GM12878 (cell line): ENCODE measurements at regions not wholly inside any gene's neighbourhood (a gene's known extent, or its start where the extent isn't known, plus 50 kb on each side); places are given as distances from the start of the nearest gene placed in this dataset.

Experiments
- ATAC-seq: fragments of 200-7000 bp; cut with Tn5 transposase; 3 replicates; pipeline ENCODE4 v1.9.1; 2020; ENCODE audit warnings: mild to moderate bottlenecking, moderate library complexity
- BruUV-seq: library from RNA; stranded (reverse); fragments of 400-500 nt; replicated peaks from 2 replicates; lab custom pipeline; 2021; lab: Mats Ljungman, UMichigan
- CTCF ChIA-PET: fragments of 300-600 bp; sonication (Branson Sonifier 250); formaldehyde crosslinking; extraction: SDS; loops from one replicate; lab custom pipeline; 2021; ENCODE audit warnings: inconsistent platforms; lab: Yijun Ruan, JAX
- POLR2A ChIA-PET: fragments of 350-600 bp; formaldehyde crosslinking; extraction: SDS; loops from one replicate; lab custom pipeline; 2021; ENCODE audit warnings: inconsistent platforms; lab: Charles Lee
- RAD21 ChIA-PET: fragments of 300-600 bp; sonication (Branson Sonifier 250); formaldehyde crosslinking; loops from one replicate; lab custom pipeline; 2023; ENCODE audit warnings: antibody characterized with exemption; ENCODE audit not compliant: unreplicated experiment; lab: Charles Lee
- SMC1A ChIA-PET: fragments of 300-600 bp; sonication (Branson Sonifier 250); formaldehyde crosslinking; loops from one replicate; lab custom pipeline; 2023; ENCODE audit not compliant: unreplicated experiment, uncharacterized antibody; lab: Charles Lee
- DNase-seq: peaks from one replicate; pipeline ENCODE4 v3.0.0-alpha.2; 2011; ENCODE audit warnings: low read depth, low spot score
- FAIRE-seq: peaks from 3 replicates; lab custom pipeline; 2011; peaks lifted over from hg19 to GRCh38; lab: Jason Lieb, UNC
- H2AFZ ChIP-seq: 2 replicates; pipeline ENCODE4 v1.6.0; 2011; ENCODE audit warnings: low read depth, low read length, control low read depth; ENCODE audit not compliant: control insufficient read depth
- H3K27ac ChIP-seq: 2 replicates; pipeline ENCODE4 v1.5.1; 2011; ENCODE audit warnings: control low read depth; ENCODE audit not compliant: control insufficient read depth, insufficient read depth
- H3K27me3 ChIP-seq, 2 experiments: replicated peaks in 1 of 2; 2 replicates each; pipeline versions ENCODE4 v1.6.0 to v1.6.1; 2011; ENCODE audit warnings: low read length in 1 of 2; ENCODE audit not compliant: control insufficient read depth in 2 of 2, insufficient read depth in 2 of 2
- H3K36me3 ChIP-seq, 2 experiments: 2 replicates each; pipeline ENCODE4 v1.5.1; 2011; ENCODE audit warnings: low read length in 1 of 2; ENCODE audit not compliant: control insufficient read depth in 2 of 2, insufficient read depth in 2 of 2
- H3K4me1 ChIP-seq: 2 replicates; pipeline ENCODE4 v1.6.1; 2011; ENCODE audit warnings: mild to moderate bottlenecking, low read length, moderate library complexity, mixed read lengths; ENCODE audit not compliant: control insufficient read depth, insufficient read depth
- H3K4me2 ChIP-seq: 2 replicates; pipeline ENCODE4 v1.6.0; 2011; ENCODE audit warnings: control low read depth; ENCODE audit not compliant: control insufficient read depth, insufficient read depth
- H3K4me3 ChIP-seq: fragments of 200-600 bp; sonication (generic); 2 replicates; pipeline ENCODE4 v1.5.1; 2016
- H3K79me2 ChIP-seq: 2 replicates; pipeline ENCODE4 v1.6.0; 2011; ENCODE audit warnings: low read length; ENCODE audit not compliant: control insufficient read depth, insufficient read depth
- H3K9ac ChIP-seq: 2 replicates; pipeline ENCODE4 v1.8.0; 2011; ENCODE audit warnings: low read length, control low read depth, mixed read lengths; ENCODE audit not compliant: control insufficient read depth, insufficient read depth
- H3K9me3 ChIP-seq: replicated peaks from 3 replicates; pipeline ENCODE4 v1.5.1; 2011; ENCODE audit warnings: mild to moderate bottlenecking, low read length; ENCODE audit not compliant: control insufficient read depth, insufficient read depth
- H4K20me1 ChIP-seq: 2 replicates; pipeline ENCODE4 v1.6.0; 2011; ENCODE audit not compliant: control insufficient read depth, insufficient read depth
- E4F1 ChIP-seq: fragments of 450-650 bp; IDR thresholded peaks from 2 replicates; pipeline ENCODE4 v1.6.1; 2018; ENCODE audit warnings: borderline replicate concordance, mild to moderate bottlenecking; ENCODE audit not compliant: partially characterized antibody
- FOXK2 ChIP-seq: fragments of 450-650 bp; IDR thresholded peaks from 2 replicates; pipeline ENCODE4 v1.6.1; 2017; ENCODE audit warnings: mild to moderate bottlenecking, moderate library complexity
- HDGF ChIP-seq: fragments of 450-650 bp; IDR thresholded peaks from 2 replicates; pipeline ENCODE4 v1.6.1; 2016; ENCODE audit warnings: antibody characterized with exemption
- LARP7 ChIP-seq: fragments of 450-650 bp; IDR thresholded peaks from 2 replicates; pipeline ENCODE4 v1.6.1; 2017; ENCODE audit warnings: mild to moderate bottlenecking
- MEF2B ChIP-seq: fragments of 450-650 bp; IDR thresholded peaks from 2 replicates; pipeline ENCODE4 v1.6.1; 2018; ENCODE audit warnings: mild to moderate bottlenecking, moderate library complexity; ENCODE audit not compliant: partially characterized antibody, poor library complexity, severe bottlenecking
- MYB ChIP-seq: fragments of 150-350 bp; IDR thresholded peaks from 2 replicates; pipeline ENCODE4 v1.6.1; 2014; ENCODE audit warnings: mild to moderate bottlenecking, low read depth, low read length, borderline replicate concordance
- NFIC ChIP-seq: IDR thresholded peaks from 2 replicates; pipeline ENCODE4 v1.6.1; 2012; ENCODE audit warnings: low read depth, mild to moderate bottlenecking, inconsistent platforms, low read length, moderate library complexity
- RAD21 ChIP-seq: IDR thresholded peaks from 2 replicates; pipeline ENCODE4 v1.6.1; 2011; ENCODE audit warnings: mild to moderate bottlenecking, low read depth, low read length, moderate library complexity; ENCODE audit not compliant: insufficient read depth
- SIN3A ChIP-seq: IDR thresholded peaks from 2 replicates; pipeline ENCODE4 v1.6.1; 2012; ENCODE audit warnings: low read depth, low read length, improper control_type of control experiment
- SIX5 ChIP-seq: IDR thresholded peaks from 2 replicates; pipeline ENCODE4 v1.6.1; 2011; ENCODE audit warnings: mild to moderate bottlenecking, low read depth, low read length, moderate library complexity; ENCODE audit not compliant: severe bottlenecking
- SKIL ChIP-seq: fragments of 450-650 bp; IDR thresholded peaks from 2 replicates; pipeline ENCODE4 v1.6.1; 2017; ENCODE audit warnings: mild to moderate bottlenecking, low read depth, inconsistent platforms; ENCODE audit not compliant: poor library complexity, severe bottlenecking
- STAT3 ChIP-seq: IDR thresholded peaks from 2 replicates; pipeline ENCODE4 v1.6.1; 2011; ENCODE audit warnings: low read depth, low read length, improper control_type of control experiment
- SUZ12 ChIP-seq: fragments of 200-600 bp; sonication (generic); IDR thresholded peaks from one replicate; pipeline ENCODE4 v1.6.1; 2018; ENCODE audit warnings: antibody characterized with exemption, mild to moderate bottlenecking; ENCODE audit not compliant: unreplicated experiment
- TARDBP ChIP-seq: IDR thresholded peaks from 2 replicates; pipeline ENCODE4 v1.6.1; 2016; ENCODE audit warnings: borderline replicate concordance
- TCF12 ChIP-seq: IDR thresholded peaks from 2 replicates; pipeline ENCODE4 v1.6.1; 2011; ENCODE audit warnings: low read depth, mild to moderate bottlenecking, low read length
- ZNF384 ChIP-seq: IDR thresholded peaks from 2 replicates; pipeline ENCODE4 v1.6.1; 2012; ENCODE audit warnings: low read depth, mild to moderate bottlenecking, low read length, improper control_type of control experiment, borderline replicate concordance
- WGBS: methylation state at CpG from one replicate; pipeline ENCODE4 v1.1.6; 2016; ENCODE audit warnings: low lambda C conversion rate; ENCODE audit not compliant: insufficient replicate concordance, insufficient coverage; ENCODE audit errors: missing lambda C conversion rate; 5-methylcytosine and 5-hydroxymethylcytosine counted together
- in situ Hi-C: fragments of 300-500 bp; cut with MboI; formaldehyde crosslinking; loops from 9 replicates; pipeline ENCODE4 v1.14.3; 2018; ENCODE audit warnings: mixed read lengths
- intact Hi-C: fragments of 100-400 bp; cut with micrococcal nuclease; formaldehyde crosslinking; loops from one replicate; pipeline ENCODE4 v1.14.2; 2022; ENCODE audit not compliant: unreplicated experiment

- DNase-seq (no peak), ATAC-seq (no peak), FAIRE-seq (no peak)
- Histone ChIP-seq H4K20me1 (no peaks in the 10 kb centered on the region), H3K27me3 (no peaks in the 10 kb centered on the region), H2AFZ (no peak overlapping the region), H3K4me2 (no peak overlapping the region), H3K36me3 (no peaks in the 10 kb centered on the region), H3K9me3 (no peaks in the 10 kb centered on the region), H3K4me1 (no peaks in the 10 kb centered on the region), H3K4me3 (no peak overlapping the region), H3K9ac (no peak overlapping the region), H3K27ac (no peak overlapping the region), H3K79me2 (no peaks in the 10 kb centered on the region)
- TF ChIP-seq SUZ12 = no peak
- ChIA-PET RAD21 (no interaction called here), SMC1A (no interaction called here), POLR2A (no interaction called here), CTCF (no interaction called here)
- BruUV-seq = no TSS peak
- in situ Hi-C loops (no loop called here), intact Hi-C loops (no loop called here)
These were observed 103.4 kb downstream of the ARRDC4 start for GRCh38 chr15:98063871-98064270.

GRCh38 chr15:98067339-98067738, 106.8 kb downstream of the ARRDC4 start:
- 9% methylated on average over 3 of the region's 3 CpGs for WGBS
- ATAC-seq (no peak), DNase-seq (no peak), FAIRE-seq (no peak)
- in situ Hi-C loops = no loop called here
- no peaks in the 10 kb centered on the region for H3K9me3 ChIP-seq
- H2AFZ ChIP-seq = no peak overlapping the region
- ChIA-PET POLR2A (no interaction called here), CTCF (no interaction called here), RAD21 (no interaction called here), SMC1A (no interaction called here)
- H3K27me3 ChIP-seq = no peaks in the 10 kb centered on the region
- no peaks in the 10 kb centered on the region for H3K4me1 ChIP-seq
- H3K4me3 ChIP-seq = no peak overlapping the region
- BruUV-seq = no TSS peak
- H3K36me3 ChIP-seq = no peaks in the 10 kb centered on the region
- intact Hi-C loops = no loop called here
- H3K27ac ChIP-seq = no peak overlapping the region
- H3K4me2 ChIP-seq = no peak overlapping the region
- H4K20me1 ChIP-seq = no peaks in the 10 kb centered on the region
- no peak overlapping the region for H3K9ac ChIP-seq
- no peaks in the 10 kb centered on the region for H3K79me2 ChIP-seq
- no peak for TF ChIP-seq FOXK2
- TF ChIP-seq SIN3A = no peak
- no peak for TF ChIP-seq ZNF384
- no peak for TF ChIP-seq SIX5
- TF ChIP-seq HDGF = no peak
- no peak for TF ChIP-seq E4F1
- no peak for TF ChIP-seq NFIC
- TF ChIP-seq LARP7 = no peak
- no peak for TF ChIP-seq MEF2B
- no peak for TF ChIP-seq TCF12
- TF ChIP-seq STAT3 = no peak
- no peak for TF ChIP-seq RAD21
- TF ChIP-seq TARDBP = no peak
- no peak for TF ChIP-seq MYB
- no peak for TF ChIP-seq SKIL
